ENCODE measurements at regions not wholly inside any gene's neighbourhood (a gene's known extent, or its start where the extent isn't known, plus 50 kb on each side); places are given as distances from the start of the nearest gene placed in this dataset.

GRCh38 chrX:9171841-9172463 is 138.0 kb upstream of the FAM9B start:
- DNase-seq (no peak), ATAC-seq (no peak)
- no peaks in the 10 kb centered on the region for H3K36me3 ChIP-seq (replicated peaks in 1 of 2; ENCODE audit: insufficient read depth in 1 of 2, low read depth in 2 of 2)
- no peak overlapping the region for H3K4me3 ChIP-seq
- no peaks in the 10 kb centered on the region for H3K9me3 ChIP-seq
- no peak for TF ChIP-seq CTCF (IDR thresholded peaks at IDR 0.05)
- no peak for TF ChIP-seq POLR2A (IDR thresholded peaks at IDR 0.05)
- H3K27me3 ChIP-seq, result no peaks in the 10 kb centered on the region
- intact Hi-C loops (cut with DNase I), result no loop called here
- no peak overlapping the region for H3K27ac ChIP-seq
- 55 to 56% methylated on average over 7 of the region's 7 CpGs for WGBS, 2 donors
- no peaks in the 10 kb centered on the region for H3K4me1 ChIP-seq

GRCh38 chrX:9172464-9172850 is 138.5 kb upstream of the FAM9B start:
- intact Hi-C loops (cut with DNase I), result no loop called here
- Histone ChIP-seq H3K36me3 (replicated peaks in 1 of 2; ENCODE audit: insufficient read depth in 1 of 2, low read depth in 2 of 2) (no peaks in the 10 kb centered on the region), H3K27me3 (no peaks in the 10 kb centered on the region), H3K9me3 (no peaks in the 10 kb centered on the region), H3K27ac (no peak overlapping the region), H3K4me1 (no peaks in the 10 kb centered on the region), H3K4me3 (no peak overlapping the region)
- TF ChIP-seq POLR2A (IDR thresholded peaks at IDR 0.05) (no peak), CTCF (IDR thresholded peaks at IDR 0.05) (no peak)
- DNase-seq (no peak), ATAC-seq (no peak)
- 72 to 75% methylated on average over 6 of the region's 6 CpGs for WGBS, 2 donors

GRCh38 chrX:9180623-9181022 is 146.7 kb upstream of the FAM9B start:
- H3K27ac ChIP-seq, result no peak overlapping the region
- no peak for TF ChIP-seq POLR2A (IDR thresholded peaks at IDR 0.05)
- no peaks in the 10 kb centered on the region for H3K27me3 ChIP-seq
- no peak for ATAC-seq
- no peak for DNase-seq
- 66 to 80% methylated on average over 2 to 3 of the region's 3 CpGs for WGBS, 2 donors
- no peaks in the 10 kb centered on the region for H3K9me3 ChIP-seq
- no peaks in the 10 kb centered on the region for H3K4me1 ChIP-seq
- no peak overlapping the region for H3K4me3 ChIP-seq
- intact Hi-C loops (cut with DNase I), result no loop called here
- H3K36me3 ChIP-seq (replicated peaks in 1 of 2; ENCODE audit: insufficient read depth in 1 of 2, low read depth in 2 of 2), result no peaks in the 10 kb centered on the region

GRCh38 chrX:9182041-9182440 is 148.1 kb upstream of the FAM9B start:
- no peaks in the 10 kb centered on the region for H3K36me3 ChIP-seq (replicated peaks in 1 of 2; ENCODE audit: insufficient read depth in 1 of 2, low read depth in 2 of 2)
- TF ChIP-seq POLR2A (IDR thresholded peaks at IDR 0.05) (no peak), CTCF (IDR thresholded peaks at IDR 0.05) (no peak)
- H3K9me3 ChIP-seq, result no peaks in the 10 kb centered on the region
- H3K4me1 ChIP-seq, result no peaks in the 10 kb centered on the region
- ATAC-seq, result no peak
- no peak overlapping the region for H3K4me3 ChIP-seq
- no peaks in the 10 kb centered on the region for H3K27me3 ChIP-seq
- WGBS, 2 donors, result 71 to 81% methylated on average over 3 of the region's 3 CpGs
- no peak overlapping the region for H3K27ac ChIP-seq
- no peak for DNase-seq
- intact Hi-C loops (cut with DNase I), result no loop called here

GRCh38 chrX:9183481-9183880 is 149.6 kb upstream of the FAM9B start:
- no peaks in the 10 kb centered on the region for H3K9me3 ChIP-seq
- intact Hi-C loops (cut with DNase I), result no loop called here
- no peaks in the 10 kb centered on the region for H3K36me3 ChIP-seq (replicated peaks in 1 of 2; ENCODE audit: insufficient read depth in 1 of 2, low read depth in 2 of 2)
- TF ChIP-seq POLR2A (IDR thresholded peaks at IDR 0.05) (no peak), CTCF (IDR thresholded peaks at IDR 0.05) (no peak)
- no peak for ATAC-seq
- H3K4me1 ChIP-seq, result no peaks in the 10 kb centered on the region
- H3K27ac ChIP-seq, result no peak overlapping the region
- 70 to 71% methylated on average over 2 of the region's 2 CpGs for WGBS, 2 donors
- no peak for DNase-seq
- H3K27me3 ChIP-seq, result no peaks in the 10 kb centered on the region
- H3K4me3 ChIP-seq, result no peak overlapping the region

All from body of pancreas (tissue), 4 donors.